ENCODE measurements at regions not wholly inside any gene's neighbourhood (a gene's known extent, or its start where the extent isn't known, plus 50 kb on each side); places are given as distances from the start of the nearest gene placed in this dataset.

- DNase-seq = no peak
Observed at GRCh38 chr6:79764747-79765146, 133.6 kb downstream of the SH3BGRL2 start.

DNA sequence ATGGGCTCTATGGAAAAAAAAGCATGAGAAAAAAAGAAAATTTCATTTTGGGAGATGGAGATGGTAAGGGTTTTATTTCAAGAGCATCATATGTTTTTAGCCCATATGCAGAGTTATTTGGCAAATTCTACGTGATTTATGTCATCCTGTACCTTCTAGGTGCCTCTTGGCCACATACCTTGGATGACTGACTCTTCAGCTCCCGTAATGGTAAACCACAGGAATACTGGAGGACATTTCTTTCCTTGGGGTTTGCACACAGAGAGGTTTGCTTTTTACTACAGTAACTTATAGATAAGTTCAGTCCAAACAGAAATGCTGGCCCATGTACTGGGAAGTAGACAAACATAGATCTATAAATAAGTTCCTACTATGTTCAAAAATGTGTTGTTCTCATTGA lies 132.2 kb downstream of the SH3BGRL2 start:
- no peak for DNase-seq

- DNase-seq = no peak
Observed at GRCh38 chr6:79762370-79762769, 131.2 kb downstream of the SH3BGRL2 start.

DNA sequence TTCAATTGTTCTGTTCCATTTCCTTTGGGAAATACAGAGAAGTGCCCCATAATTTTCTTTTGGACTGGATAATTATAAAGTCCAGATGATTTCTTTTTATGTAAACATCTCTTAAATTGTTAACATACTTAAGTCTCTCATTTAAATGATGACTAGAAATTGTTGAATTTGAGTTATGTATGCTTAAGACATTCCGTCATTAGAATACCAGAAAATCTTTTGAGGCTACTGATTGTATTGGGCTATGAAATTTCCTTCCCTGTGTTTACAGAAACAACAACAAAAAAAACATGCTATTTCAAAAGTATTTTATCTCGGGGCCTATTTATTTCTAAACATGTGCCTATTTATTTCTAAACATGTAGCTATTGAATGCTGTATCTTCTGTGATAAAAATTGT lies 125.4 kb downstream of the SH3BGRL2 start:
- DNase-seq = peak; percentile 69

DNA sequence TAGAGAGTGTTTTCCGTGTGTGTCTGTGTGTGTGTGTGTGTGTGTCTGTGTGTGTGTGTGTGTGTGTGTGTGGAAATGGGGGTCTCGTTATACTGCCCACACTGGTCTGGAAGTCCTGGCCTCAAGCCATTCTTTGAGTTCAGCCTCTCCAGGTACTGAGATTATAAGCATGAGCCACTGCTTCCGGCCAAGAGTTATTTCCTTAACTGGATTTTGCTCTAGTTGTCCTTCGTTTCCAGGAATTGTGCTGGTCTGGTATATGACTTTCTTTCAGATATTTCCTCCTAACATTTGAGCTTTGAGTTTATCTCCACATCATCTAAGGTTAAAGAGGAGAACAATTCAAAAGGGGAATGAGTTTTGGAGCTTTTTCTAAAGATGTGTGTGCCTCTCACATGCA lies 124.8 kb downstream of the SH3BGRL2 start:
- DNase-seq = no peak
